ENCODE measurements at regions not wholly inside any gene's neighbourhood (a gene's known extent, or its start where the extent isn't known, plus 50 kb on each side); places are given as distances from the start of the nearest gene placed in this dataset.

DNA sequence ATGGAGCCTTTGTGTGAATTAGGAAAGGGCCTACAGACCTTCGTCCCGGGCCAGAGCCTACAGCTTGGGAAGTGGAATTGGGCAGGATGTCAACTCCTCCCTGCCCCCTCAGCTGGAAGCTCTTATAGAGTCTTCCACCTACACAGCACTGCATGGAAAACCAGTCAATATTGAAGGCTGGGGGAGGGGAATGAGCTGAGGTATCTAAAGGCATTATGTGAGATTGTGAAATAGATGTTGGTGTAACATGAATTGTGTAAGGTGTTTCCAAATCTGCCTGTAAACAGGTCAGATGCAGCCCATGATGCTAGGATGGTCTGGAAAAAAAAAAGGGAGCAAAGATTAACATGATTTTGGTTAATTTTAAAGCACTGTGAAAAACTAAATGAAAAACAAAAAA is 433.5 kb upstream of the POU3F3 start:
- H3K36me3 ChIP-seq (replicated peaks; ENCODE audit: insufficient read depth, low read depth) = no peaks in the 10 kb centered on the region
- H3K4me2 ChIP-seq = no peak overlapping the region
- no peaks in the 10 kb centered on the region for H3K27me3 ChIP-seq
- H3K9me2 ChIP-seq (replicated peaks; ENCODE audit: insufficient read depth) = no peaks in the 10 kb centered on the region
- no peaks in the 10 kb centered on the region for H3K4me1 ChIP-seq (ENCODE audit: insufficient read depth)
- H4K20me1 ChIP-seq (ENCODE audit: insufficient read depth, poor library complexity, severe bottlenecking) = no peaks in the 10 kb centered on the region
- H3K79me2 ChIP-seq = no peaks in the 10 kb centered on the region
- H2AFZ ChIP-seq = no peak overlapping the region
- H3K4me3 ChIP-seq = no peak overlapping the region
- H3K27ac ChIP-seq = no peak overlapping the region
- 82% methylated on average over 2 of the region's 2 CpGs for WGBS (ENCODE audit: low lambda C conversion rate, missing lambda C conversion rate)
- no peaks in the 10 kb centered on the region for H3K9me3 ChIP-seq (ENCODE audit: low read depth)
- DNase-seq (ENCODE audit: low spot score) = no peak
- TF ChIP-seq CTCF (IDR thresholded peaks at IDR 0.05; ENCODE audit: poor library complexity) = no peak
- TF ChIP-seq EZH2 (IDR thresholded peaks at IDR 0.05; ENCODE audit: borderline replicate concordance) = no peak
- no peak for TF ChIP-seq EZH2phosphoT487 (IDR thresholded peaks at IDR 0.05; ENCODE audit: low read depth, severe bottlenecking, unreplicated experiment)

- Histone ChIP-seq H3K9me2 (replicated peaks; ENCODE audit: insufficient read depth) (no peaks in the 10 kb centered on the region), H3K27ac (no peak overlapping the region), H3K4me2 (no peak overlapping the region), H3K36me3 (replicated peaks; ENCODE audit: insufficient read depth, low read depth) (no peaks in the 10 kb centered on the region), H3K27me3 (no peaks in the 10 kb centered on the region), H3K9me3 (ENCODE audit: low read depth) (no peaks in the 10 kb centered on the region), H2AFZ (no peak overlapping the region), H3K4me3 (no peak overlapping the region), H3K4me1 (ENCODE audit: insufficient read depth) (no peaks in the 10 kb centered on the region), H4K20me1 (ENCODE audit: insufficient read depth, poor library complexity, severe bottlenecking) (no peaks in the 10 kb centered on the region), H3K79me2 (no peaks in the 10 kb centered on the region)
- TF ChIP-seq EZH2phosphoT487 (IDR thresholded peaks at IDR 0.05; ENCODE audit: low read depth, severe bottlenecking, unreplicated experiment) (no peak), CTCF (IDR thresholded peaks at IDR 0.05; ENCODE audit: poor library complexity) (no peak), EZH2 (IDR thresholded peaks at IDR 0.05; ENCODE audit: borderline replicate concordance) (no peak)
- DNase-seq (ENCODE audit: low spot score) = no peak
- 92% methylated on average over 3 of the region's 3 CpGs for WGBS (ENCODE audit: low lambda C conversion rate, missing lambda C conversion rate)
These were observed 433.0 kb upstream of the POU3F3 start for GRCh38 chr2:104420953-104421352.

GRCh38 chr2:104425850-104426595 is 427.9 kb upstream of the POU3F3 start:
- Histone ChIP-seq H3K4me2 (no peak overlapping the region), H3K4me3 (no peak overlapping the region), H3K79me2 (no peaks in the 10 kb centered on the region), H3K9me3 (ENCODE audit: low read depth) (no peaks in the 10 kb centered on the region), H3K9me2 (replicated peaks; ENCODE audit: insufficient read depth) (no peaks in the 10 kb centered on the region), H3K27ac (no peak overlapping the region), H3K4me1 (ENCODE audit: insufficient read depth) (no peaks in the 10 kb centered on the region), H4K20me1 (ENCODE audit: insufficient read depth, poor library complexity, severe bottlenecking) (no peaks in the 10 kb centered on the region), H3K36me3 (replicated peaks; ENCODE audit: insufficient read depth, low read depth) (no peaks in the 10 kb centered on the region), H2AFZ (no peak overlapping the region), H3K27me3 (no peaks in the 10 kb centered on the region)
- TF ChIP-seq EZH2 (IDR thresholded peaks at IDR 0.05; ENCODE audit: borderline replicate concordance) (no peak), EZH2phosphoT487 (IDR thresholded peaks at IDR 0.05; ENCODE audit: low read depth, severe bottlenecking, unreplicated experiment) (no peak), CTCF (IDR thresholded peaks at IDR 0.05; ENCODE audit: poor library complexity) (no peak)
- no peak for DNase-seq (ENCODE audit: low spot score)
- 83% methylated on average over 3 of the region's 3 CpGs for WGBS (ENCODE audit: low lambda C conversion rate, missing lambda C conversion rate)
